Dedifferentiated amniotic fluid mesenchymal stem cell (primary cell): ENCODE measurements at regions not wholly inside any gene's neighbourhood (a gene's known extent, or its start where the extent isn't known, plus 50 kb on each side); places are given as distances from the start of the nearest gene placed in this dataset.

Experiments
- DNase-seq: peaks from one replicate; pipeline ENCODE4 v3.0.0-alpha.2; 2016; ENCODE audit errors: extremely low spot score

GRCh38 chr9:13717322-13718054, 438.0 kb upstream of the MPDZ start:
- no peak for DNase-seq

- DNase-seq, result no peak
These were observed 437.3 kb upstream of the MPDZ start for GRCh38 chr9:13716601-13717321.

- DNase-seq, result no peak
These were observed 436.6 kb upstream of the MPDZ start for GRCh38 chr9:13716090-13716489.

- DNase-seq, result no peak
These were observed 435.9 kb upstream of the MPDZ start for GRCh38 chr9:13715430-13715829.

- no peak for DNase-seq
These were observed 428.4 kb upstream of the MPDZ start for GRCh38 chr9:13707612-13708576.

GRCh38 chr9:13705918-13706317, 426.4 kb upstream of the MPDZ start:
- peak; percentile 27 for DNase-seq

GRCh38 chr9:13705373-13705772, 425.9 kb upstream of the MPDZ start:
- DNase-seq, result no peak

GRCh38 chr9:13690595-13690994, 411.1 kb upstream of the MPDZ start:
- DNase-seq, result no peak

GRCh38 chr9:13689925-13690324, 410.4 kb upstream of the MPDZ start:
- no peak for DNase-seq

GRCh38 chr9:13688990-13689600, 409.6 kb upstream of the MPDZ start:
- no peak for DNase-seq

GRCh38 chr9:13688223-13688989, 408.9 kb upstream of the MPDZ start:
- DNase-seq, result no peak

- DNase-seq, result no peak
These were observed 405.2 kb upstream of the MPDZ start for GRCh38 chr9:13684656-13685055.

- DNase-seq, result no peak
These were observed 398.3 kb upstream of the MPDZ start for GRCh38 chr9:13677801-13678200.

- DNase-seq, result no peak
These were observed 396.1 kb upstream of the MPDZ start for GRCh38 chr9:13675638-13676000.

GRCh38 chr9:13674926-13675637, 395.6 kb upstream of the MPDZ start:
- no peak for DNase-seq

- no peak for DNase-seq
These were observed 393.9 kb upstream of the MPDZ start for GRCh38 chr9:13673348-13673747.

GRCh38 chr9:13665418-13666066, 386.1 kb upstream of the MPDZ start:
- DNase-seq, result peak; percentile 21

GRCh38 chr9:13661014-13661413, 381.5 kb upstream of the MPDZ start:
- no peak for DNase-seq

GRCh38 chr9:13651969-13652663, 372.6 kb upstream of the MPDZ start:
- DNase-seq, result no peak
